ENCODE measurements at regions not wholly inside any gene's neighbourhood (a gene's known extent, or its start where the extent isn't known, plus 50 kb on each side); places are given as distances from the start of the nearest gene placed in this dataset.

DNA sequence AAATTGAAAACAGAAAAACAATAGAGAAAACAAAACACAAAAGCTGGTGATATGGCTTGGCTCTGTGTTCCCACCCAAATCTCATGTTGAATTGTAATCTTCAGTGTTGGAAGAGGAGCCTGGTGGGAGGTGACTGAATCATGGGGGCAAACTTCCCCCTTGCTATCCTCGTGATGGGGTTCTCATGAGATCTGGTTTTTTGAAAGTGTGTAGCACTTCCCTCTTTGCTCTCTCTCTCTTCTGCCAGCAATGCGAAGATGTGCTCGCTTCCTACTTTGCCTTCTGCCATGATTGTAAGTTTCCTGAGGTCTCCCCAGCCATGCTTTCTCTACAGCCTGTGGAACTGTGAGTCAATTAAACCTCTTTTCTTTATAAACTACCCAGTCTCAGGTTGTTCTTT, 112.3 kb upstream of the UXS1 start (continued):
- TF ChIP-seq, protein P1, sequence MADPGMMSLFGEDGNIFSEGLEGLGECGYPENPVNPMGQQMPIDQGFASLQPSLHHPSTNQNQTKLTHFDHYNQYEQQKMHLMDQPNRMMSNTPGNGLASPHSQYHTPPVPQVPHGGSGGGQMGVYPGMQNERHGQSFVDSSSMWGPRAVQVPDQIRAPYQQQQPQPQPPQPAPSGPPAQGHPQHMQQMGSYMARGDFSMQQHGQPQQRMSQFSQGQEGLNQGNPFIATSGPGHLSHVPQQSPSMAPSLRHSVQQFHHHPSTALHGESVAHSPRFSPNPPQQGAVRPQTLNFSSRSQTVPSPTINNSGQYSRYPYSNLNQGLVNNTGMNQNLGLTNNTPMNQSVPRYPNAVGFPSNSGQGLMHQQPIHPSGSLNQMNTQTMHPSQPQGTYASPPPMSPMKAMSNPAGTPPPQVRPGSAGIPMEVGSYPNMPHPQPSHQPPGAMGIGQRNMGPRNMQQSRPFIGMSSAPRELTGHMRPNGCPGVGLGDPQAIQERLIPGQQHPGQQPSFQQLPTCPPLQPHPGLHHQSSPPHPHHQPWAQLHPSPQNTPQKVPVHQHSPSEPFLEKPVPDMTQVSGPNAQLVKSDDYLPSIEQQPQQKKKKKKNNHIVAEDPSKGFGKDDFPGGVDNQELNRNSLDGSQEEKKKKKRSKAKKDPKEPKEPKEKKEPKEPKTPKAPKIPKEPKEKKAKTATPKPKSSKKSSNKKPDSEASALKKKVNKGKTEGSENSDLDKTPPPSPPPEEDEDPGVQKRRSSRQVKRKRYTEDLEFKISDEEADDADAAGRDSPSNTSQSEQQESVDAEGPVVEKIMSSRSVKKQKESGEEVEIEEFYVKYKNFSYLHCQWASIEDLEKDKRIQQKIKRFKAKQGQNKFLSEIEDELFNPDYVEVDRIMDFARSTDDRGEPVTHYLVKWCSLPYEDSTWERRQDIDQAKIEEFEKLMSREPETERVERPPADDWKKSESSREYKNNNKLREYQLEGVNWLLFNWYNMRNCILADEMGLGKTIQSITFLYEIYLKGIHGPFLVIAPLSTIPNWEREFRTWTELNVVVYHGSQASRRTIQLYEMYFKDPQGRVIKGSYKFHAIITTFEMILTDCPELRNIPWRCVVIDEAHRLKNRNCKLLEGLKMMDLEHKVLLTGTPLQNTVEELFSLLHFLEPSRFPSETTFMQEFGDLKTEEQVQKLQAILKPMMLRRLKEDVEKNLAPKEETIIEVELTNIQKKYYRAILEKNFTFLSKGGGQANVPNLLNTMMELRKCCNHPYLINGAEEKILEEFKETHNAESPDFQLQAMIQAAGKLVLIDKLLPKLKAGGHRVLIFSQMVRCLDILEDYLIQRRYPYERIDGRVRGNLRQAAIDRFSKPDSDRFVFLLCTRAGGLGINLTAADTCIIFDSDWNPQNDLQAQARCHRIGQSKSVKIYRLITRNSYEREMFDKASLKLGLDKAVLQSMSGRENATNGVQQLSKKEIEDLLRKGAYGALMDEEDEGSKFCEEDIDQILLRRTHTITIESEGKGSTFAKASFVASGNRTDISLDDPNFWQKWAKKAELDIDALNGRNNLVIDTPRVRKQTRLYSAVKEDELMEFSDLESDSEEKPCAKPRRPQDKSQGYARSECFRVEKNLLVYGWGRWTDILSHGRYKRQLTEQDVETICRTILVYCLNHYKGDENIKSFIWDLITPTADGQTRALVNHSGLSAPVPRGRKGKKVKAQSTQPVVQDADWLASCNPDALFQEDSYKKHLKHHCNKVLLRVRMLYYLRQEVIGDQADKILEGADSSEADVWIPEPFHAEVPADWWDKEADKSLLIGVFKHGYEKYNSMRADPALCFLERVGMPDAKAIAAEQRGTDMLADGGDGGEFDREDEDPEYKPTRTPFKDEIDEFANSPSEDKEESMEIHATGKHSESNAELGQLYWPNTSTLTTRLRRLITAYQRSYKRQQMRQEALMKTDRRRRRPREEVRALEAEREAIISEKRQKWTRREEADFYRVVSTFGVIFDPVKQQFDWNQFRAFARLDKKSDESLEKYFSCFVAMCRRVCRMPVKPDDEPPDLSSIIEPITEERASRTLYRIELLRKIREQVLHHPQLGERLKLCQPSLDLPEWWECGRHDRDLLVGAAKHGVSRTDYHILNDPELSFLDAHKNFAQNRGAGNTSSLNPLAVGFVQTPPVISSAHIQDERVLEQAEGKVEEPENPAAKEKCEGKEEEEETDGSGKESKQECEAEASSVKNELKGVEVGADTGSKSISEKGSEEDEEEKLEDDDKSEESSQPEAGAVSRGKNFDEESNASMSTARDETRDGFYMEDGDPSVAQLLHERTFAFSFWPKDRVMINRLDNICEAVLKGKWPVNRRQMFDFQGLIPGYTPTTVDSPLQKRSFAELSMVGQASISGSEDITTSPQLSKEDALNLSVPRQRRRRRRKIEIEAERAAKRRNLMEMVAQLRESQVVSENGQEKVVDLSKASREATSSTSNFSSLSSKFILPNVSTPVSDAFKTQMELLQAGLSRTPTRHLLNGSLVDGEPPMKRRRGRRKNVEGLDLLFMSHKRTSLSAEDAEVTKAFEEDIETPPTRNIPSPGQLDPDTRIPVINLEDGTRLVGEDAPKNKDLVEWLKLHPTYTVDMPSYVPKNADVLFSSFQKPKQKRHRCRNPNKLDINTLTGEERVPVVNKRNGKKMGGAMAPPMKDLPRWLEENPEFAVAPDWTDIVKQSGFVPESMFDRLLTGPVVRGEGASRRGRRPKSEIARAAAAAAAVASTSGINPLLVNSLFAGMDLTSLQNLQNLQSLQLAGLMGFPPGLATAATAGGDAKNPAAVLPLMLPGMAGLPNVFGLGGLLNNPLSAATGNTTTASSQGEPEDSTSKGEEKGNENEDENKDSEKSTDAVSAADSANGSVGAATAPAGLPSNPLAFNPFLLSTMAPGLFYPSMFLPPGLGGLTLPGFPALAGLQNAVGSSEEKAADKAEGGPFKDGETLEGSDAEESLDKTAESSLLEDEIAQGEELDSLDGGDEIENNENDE (IDR thresholded peaks at IDR 0.05; ENCODE audit: insufficient replicate concordance, low read length): no peak
- TF ChIP-seq EP300 (IDR thresholded peaks at IDR 0.05; ENCODE audit: borderline replicate concordance in 1 of 2, low read depth in 2 of 2, low read length in 2 of 2) (no peak), BCL11A (IDR thresholded peaks at IDR 0.05; ENCODE audit: low read depth in 2 of 2, low read length in 2 of 2) (no peak), TAF1 (IDR thresholded peaks at IDR 0.05; ENCODE audit: low read depth, low read length) (no peak)
